ENCODE measurements at regions not wholly inside any gene's neighbourhood (a gene's known extent, or its start where the extent isn't known, plus 50 kb on each side); places are given as distances from the start of the nearest gene placed in this dataset.

- H3K4me3 ChIP-seq (ENCODE audit: low read depth, low read length) = no peak overlapping the region
Observed at GRCh38 chr2:105643405-105644173, 101.1 kb upstream of the NCK2 start.

GRCh38 chr2:105641389-105641811 lies 103.3 kb upstream of the NCK2 start:
- Histone ChIP-seq H3K27ac (no peak overlapping the region), H3K4me3 (ENCODE audit: low read depth, low read length) (no peak overlapping the region), H3K4me1 (no peaks in the 10 kb centered on the region), H3K9me3 (ENCODE audit: control insufficient read depth, low read length) (no peaks in the 10 kb centered on the region), H3K36me3 (ENCODE audit: control insufficient read depth, insufficient read depth, low read length) (no peaks in the 10 kb centered on the region), H3K9ac (no peak overlapping the region), H3K4me2 (ENCODE audit: low read length) (no peak overlapping the region), H3K79me2 (no peaks in the 10 kb centered on the region), H3K27me3 (ENCODE audit: control insufficient read depth, insufficient read depth, low read length) (no peaks in the 10 kb centered on the region), H2AFZ (no peak overlapping the region)
- no peak for TF ChIP-seq CTCF (IDR thresholded peaks at IDR 0.05)

More at GRCh38 chr2:105643405-105644173, 101.1 kb upstream of the NCK2 start:
- Histone ChIP-seq H3K36me3 (ENCODE audit: control insufficient read depth, insufficient read depth, low read length) (no peaks in the 10 kb centered on the region), H3K9ac (no peak overlapping the region), H3K4me1 (no peaks in the 10 kb centered on the region), H3K9me3 (ENCODE audit: control insufficient read depth, low read length) (no peaks in the 10 kb centered on the region), H2AFZ (no peak overlapping the region), H3K4me2 (ENCODE audit: low read length) (no peak overlapping the region), H3K27me3 (ENCODE audit: control insufficient read depth, insufficient read depth, low read length) (no peaks in the 10 kb centered on the region), H3K27ac (no peak overlapping the region), H3K79me2 (no peaks in the 10 kb centered on the region)
- TF ChIP-seq CTCF (IDR thresholded peaks at IDR 0.05) = no peak

GRCh38 chr2:105640246-105640645 lies 104.5 kb upstream of the NCK2 start:
- no peak overlapping the region for H3K27ac ChIP-seq
- H3K9me3 ChIP-seq (ENCODE audit: control insufficient read depth, low read length) = no peaks in the 10 kb centered on the region
- H3K4me2 ChIP-seq (ENCODE audit: low read length) = no peak overlapping the region
- H3K27me3 ChIP-seq (ENCODE audit: control insufficient read depth, insufficient read depth, low read length) = no peaks in the 10 kb centered on the region
- H3K9ac ChIP-seq = no peak overlapping the region
- no peak overlapping the region for H3K4me3 ChIP-seq (ENCODE audit: low read depth, low read length)
- no peak overlapping the region for H2AFZ ChIP-seq
- H3K36me3 ChIP-seq (ENCODE audit: control insufficient read depth, insufficient read depth, low read length) = no peaks in the 10 kb centered on the region
- no peaks in the 10 kb centered on the region for H3K79me2 ChIP-seq
- H3K4me1 ChIP-seq = no peaks in the 10 kb centered on the region
- no peak for TF ChIP-seq CTCF (IDR thresholded peaks at IDR 0.05)

- no peak overlapping the region for H3K27ac ChIP-seq
- H3K4me3 ChIP-seq (ENCODE audit: low read depth, low read length) = no peak overlapping the region
- no peak for TF ChIP-seq CTCF (IDR thresholded peaks at IDR 0.05)
- H3K9me3 ChIP-seq (ENCODE audit: control insufficient read depth, low read length) = no peaks in the 10 kb centered on the region
- H3K36me3 ChIP-seq (ENCODE audit: control insufficient read depth, insufficient read depth, low read length) = no peaks in the 10 kb centered on the region
- H3K27me3 ChIP-seq (ENCODE audit: control insufficient read depth, insufficient read depth, low read length) = no peaks in the 10 kb centered on the region
- no peak overlapping the region for H3K9ac ChIP-seq
- no peak overlapping the region for H2AFZ ChIP-seq
- no peaks in the 10 kb centered on the region for H3K4me1 ChIP-seq
- H3K79me2 ChIP-seq = no peaks in the 10 kb centered on the region
- H3K4me2 ChIP-seq (ENCODE audit: low read length) = no peak overlapping the region
Observed at GRCh38 chr2:105636109-105636740, 108.5 kb upstream of the NCK2 start.
